ENCODE measurements at regions not wholly inside any gene's neighbourhood (a gene's known extent, or its start where the extent isn't known, plus 50 kb on each side); places are given as distances from the start of the nearest gene placed in this dataset.

GRCh38 chr3:170717410-170718402 lies 131.8 kb upstream of the SLC7A14 start:
- DNase-seq (ENCODE audit: low read depth): no peak
- TF ChIP-seq, protein P1, sequence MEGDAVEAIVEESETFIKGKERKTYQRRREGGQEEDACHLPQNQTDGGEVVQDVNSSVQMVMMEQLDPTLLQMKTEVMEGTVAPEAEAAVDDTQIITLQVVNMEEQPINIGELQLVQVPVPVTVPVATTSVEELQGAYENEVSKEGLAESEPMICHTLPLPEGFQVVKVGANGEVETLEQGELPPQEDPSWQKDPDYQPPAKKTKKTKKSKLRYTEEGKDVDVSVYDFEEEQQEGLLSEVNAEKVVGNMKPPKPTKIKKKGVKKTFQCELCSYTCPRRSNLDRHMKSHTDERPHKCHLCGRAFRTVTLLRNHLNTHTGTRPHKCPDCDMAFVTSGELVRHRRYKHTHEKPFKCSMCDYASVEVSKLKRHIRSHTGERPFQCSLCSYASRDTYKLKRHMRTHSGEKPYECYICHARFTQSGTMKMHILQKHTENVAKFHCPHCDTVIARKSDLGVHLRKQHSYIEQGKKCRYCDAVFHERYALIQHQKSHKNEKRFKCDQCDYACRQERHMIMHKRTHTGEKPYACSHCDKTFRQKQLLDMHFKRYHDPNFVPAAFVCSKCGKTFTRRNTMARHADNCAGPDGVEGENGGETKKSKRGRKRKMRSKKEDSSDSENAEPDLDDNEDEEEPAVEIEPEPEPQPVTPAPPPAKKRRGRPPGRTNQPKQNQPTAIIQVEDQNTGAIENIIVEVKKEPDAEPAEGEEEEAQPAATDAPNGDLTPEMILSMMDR (conservative IDR thresholded peaks at IDR 0.05; ENCODE audit: low read depth, low read length): no peak

GRCh38 chr3:170716172-170716805 lies 130.4 kb upstream of the SLC7A14 start:
- no peak for DNase-seq (ENCODE audit: low read depth)
- TF ChIP-seq, protein P1 (conservative IDR thresholded peaks at IDR 0.05; ENCODE audit: low read depth, low read length): no peak
- H3K4me3 ChIP-seq (ENCODE audit: low read depth, low read length): no peak overlapping the region

More at GRCh38 chr3:170717410-170718402, 131.8 kb upstream of the SLC7A14 start:
- no peak overlapping the region for H3K4me3 ChIP-seq (ENCODE audit: low read depth, low read length)

- H3K4me3 ChIP-seq (ENCODE audit: low read depth, low read length): no peak overlapping the region
- DNase-seq (ENCODE audit: low read depth): no peak
- TF ChIP-seq, protein P1 (conservative IDR thresholded peaks at IDR 0.05; ENCODE audit: low read depth, low read length): no peak
These were observed 129.0 kb upstream of the SLC7A14 start for GRCh38 chr3:170714562-170715535.

GRCh38 chr3:170714122-170714521 lies 128.2 kb upstream of the SLC7A14 start:
- no peak overlapping the region for H3K4me3 ChIP-seq (ENCODE audit: low read depth, low read length)
- no peak for DNase-seq (ENCODE audit: low read depth)
- TF ChIP-seq, protein P1 (conservative IDR thresholded peaks at IDR 0.05; ENCODE audit: low read depth, low read length): no peak

DNA sequence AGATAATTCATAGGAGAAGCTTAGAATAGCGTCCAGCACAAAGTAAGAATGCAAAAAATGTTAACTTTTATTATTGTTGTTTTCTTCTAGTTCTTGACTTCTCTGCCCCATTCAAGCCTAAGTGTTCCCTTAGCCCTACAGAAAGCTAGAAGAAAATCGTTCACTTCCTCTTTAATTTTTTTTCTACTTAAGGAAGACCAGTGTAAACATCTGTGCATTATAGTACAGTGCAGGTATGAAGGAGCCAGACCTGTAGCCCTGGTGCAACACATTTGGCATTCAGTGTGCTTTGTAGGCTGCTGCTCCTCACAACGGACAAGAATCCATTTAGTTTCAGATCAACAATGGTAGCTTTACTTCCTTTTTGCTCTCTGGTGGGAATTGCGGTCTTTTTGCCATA lies 127.8 kb upstream of the SLC7A14 start:
- TF ChIP-seq, protein P1 (conservative IDR thresholded peaks at IDR 0.05; ENCODE audit: low read depth, low read length): no peak
- no peak overlapping the region for H3K4me3 ChIP-seq (ENCODE audit: low read depth, low read length)

DNA sequence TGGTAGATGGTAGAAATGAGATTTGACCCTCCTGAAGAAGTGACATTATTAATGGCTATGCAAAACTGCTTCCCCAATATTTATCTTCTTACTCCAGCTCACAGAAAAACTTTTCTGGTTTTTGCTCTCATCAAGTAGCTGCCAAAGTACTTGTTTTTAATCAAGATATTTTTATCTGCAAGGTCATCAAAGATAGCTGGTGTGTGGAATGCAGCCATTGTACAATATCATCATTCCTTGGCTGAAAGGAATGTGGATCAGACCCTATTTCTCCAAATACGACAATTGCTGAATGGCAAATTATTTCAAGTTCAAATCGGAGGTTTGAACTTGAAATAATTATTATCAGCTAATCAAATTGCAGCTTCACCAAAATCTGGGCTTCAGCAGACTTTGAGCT lies 126.9 kb upstream of the SLC7A14 start:
- TF ChIP-seq, protein P1 (conservative IDR thresholded peaks at IDR 0.05; ENCODE audit: low read depth, low read length): no peak
- no peak for DNase-seq (ENCODE audit: low read depth)

More for the DNA sequence above, 127.8 kb upstream of the SLC7A14 start:
- DNase-seq (ENCODE audit: low read depth): no peak

More for the DNA sequence above, 126.9 kb upstream of the SLC7A14 start:
- H3K4me3 ChIP-seq (ENCODE audit: low read depth, low read length): no peak overlapping the region
